K562 (cell line): ENCODE measurements at regions not wholly inside any gene's neighbourhood (a gene's known extent, or its start where the extent isn't known, plus 50 kb on each side); places are given as distances from the start of the nearest gene placed in this dataset.

Experiments used
- ARID3A ChIP-seq: IDR thresholded peaks from 2 replicates; pipeline ENCODE4 v1.6.1; 2012; ENCODE audit warnings: low read depth, low read length, improper control_type of control experiment, borderline replicate concordance
- MLLT1 ChIP-seq, 2 experiments: fragments of 450-650 bp; IDR thresholded peaks; 2 replicates each; pipeline ENCODE4 v1.6.1; 2016
- PREB ChIP-seq: sonication (generic); formaldehyde crosslinking; IDR thresholded peaks from 2 replicates; pipeline ENCODE4 v1.8.1; 2023; ENCODE audit warnings: mild to moderate bottlenecking, missing genetic modification reagents
- YY1 ChIP-seq, 3 experiments: IDR thresholded peaks; 2 replicates each; pipeline ENCODE4 v1.6.1; 2011; ENCODE audit warnings: low read length in 2 of 3, mild to moderate bottlenecking in 2 of 3, moderate library complexity in 2 of 3, borderline replicate concordance in 1 of 3, control low read depth in 1 of 3, low read depth in 1 of 3; ENCODE audit not compliant: insufficient read depth in 3 of 3, insufficient replicate concordance in 2 of 3, control insufficient read depth in 1 of 3, insufficient read length in 1 of 3; ENCODE audit errors: extremely low read depth in 1 of 3
- ZHX1 ChIP-seq: fragments of 150-350 bp; conservative IDR thresholded peaks from 2 replicates; pipeline ENCODE4 v1.6.1; 2014; ENCODE audit warnings: low read length
- ZNF583 ChIP-seq: fragments of 250-450 bp; sonication (Bioruptor Pico); IDR thresholded peaks from 2 replicates; pipeline ENCODE4 v1.4.0; 2020
- ZNF75A ChIP-seq: fragments of 450-650 bp; formaldehyde crosslinking; IDR thresholded peaks from 2 replicates; pipeline ENCODE4 v1.4.0; 2020; ENCODE audit warnings: mild to moderate bottlenecking
- ZNF766 ChIP-seq: fragments of 200-800 bp; sonication (Bioruptor generic); conservative IDR thresholded peaks from 2 replicates; pipeline ENCODE4 v1.6.1; 2016; ENCODE audit warnings: missing genetic modification characterization, missing compliant biosample characterization
- ZSCAN32 ChIP-seq: fragments of 450-650 bp; formaldehyde crosslinking; IDR thresholded peaks from 2 replicates; pipeline ENCODE4 v1.4.0; 2020; ENCODE audit warnings: mild to moderate bottlenecking, moderate library complexity

- TF ChIP-seq ZHX1 (no peak), ZNF766 (CRISPR knock-in tag) (no peak), PREB (no peak), ZNF583 (no peak), ZSCAN32 (no peak), ZNF75A (no peak), MLLT1 (IDR thresholded peaks at IDR 0.05) (no peak), ARID3A (no peak), YY1 (IDR thresholded peaks at IDR 0.05; ENCODE audit: borderline replicate concordance in 1 of 3, control insufficient read depth in 1 of 3, extremely low read depth in 1 of 3, insufficient read depth in 3 of 3, insufficient read length in 1 of 3, insufficient replicate concordance in 2 of 3, low read depth in 1 of 3, low read length in 2 of 3) (no peak)
Measured at GRCh38 chr12:127479256-127479655, 787.7 kb upstream of the TMEM132C start (continued).
